GM12878 (cell line): ENCODE measurements at regions not wholly inside any gene's neighbourhood (a gene's known extent, or its start where the extent isn't known, plus 50 kb on each side); places are given as distances from the start of the nearest gene placed in this dataset.

Source experiments
- ATAC-seq: fragments of 200-7000 bp; cut with Tn5 transposase; 3 replicates; pipeline ENCODE4 v1.9.1; 2020; ENCODE audit warnings: mild to moderate bottlenecking, moderate library complexity
- BruUV-seq: library from RNA; stranded (reverse); fragments of 400-500 nt; replicated peaks from 2 replicates; lab custom pipeline; 2021; lab: Mats Ljungman, UMichigan
- CTCF ChIA-PET: fragments of 300-600 bp; sonication (Branson Sonifier 250); formaldehyde crosslinking; extraction: SDS; loops from one replicate; lab custom pipeline; 2021; ENCODE audit warnings: inconsistent platforms; lab: Yijun Ruan, JAX
- POLR2A ChIA-PET: fragments of 350-600 bp; formaldehyde crosslinking; extraction: SDS; loops from one replicate; lab custom pipeline; 2021; ENCODE audit warnings: inconsistent platforms; lab: Charles Lee
- RAD21 ChIA-PET: fragments of 300-600 bp; sonication (Branson Sonifier 250); formaldehyde crosslinking; loops from one replicate; lab custom pipeline; 2023; ENCODE audit warnings: antibody characterized with exemption; ENCODE audit not compliant: unreplicated experiment; lab: Charles Lee
- SMC1A ChIA-PET: fragments of 300-600 bp; sonication (Branson Sonifier 250); formaldehyde crosslinking; loops from one replicate; lab custom pipeline; 2023; ENCODE audit not compliant: unreplicated experiment, uncharacterized antibody; lab: Charles Lee
- DNase-seq: peaks from one replicate; pipeline ENCODE4 v3.0.0-alpha.2; 2011; ENCODE audit warnings: low read depth, low spot score
- FAIRE-seq: peaks from 3 replicates; lab custom pipeline; 2011; peaks lifted over from hg19 to GRCh38; lab: Jason Lieb, UNC
- H2AFZ ChIP-seq: 2 replicates; pipeline ENCODE4 v1.6.0; 2011; ENCODE audit warnings: low read depth, low read length, control low read depth; ENCODE audit not compliant: control insufficient read depth
- H3K27ac ChIP-seq: 2 replicates; pipeline ENCODE4 v1.5.1; 2011; ENCODE audit warnings: control low read depth; ENCODE audit not compliant: control insufficient read depth, insufficient read depth
- H3K27me3 ChIP-seq, 2 experiments: replicated peaks in 1 of 2; 2 replicates each; pipeline versions ENCODE4 v1.6.0 to v1.6.1; 2011; ENCODE audit warnings: low read length in 1 of 2; ENCODE audit not compliant: control insufficient read depth in 2 of 2, insufficient read depth in 2 of 2
- H3K36me3 ChIP-seq, 2 experiments: 2 replicates each; pipeline ENCODE4 v1.5.1; 2011; ENCODE audit warnings: low read length in 1 of 2; ENCODE audit not compliant: control insufficient read depth in 2 of 2, insufficient read depth in 2 of 2
- H3K4me1 ChIP-seq: 2 replicates; pipeline ENCODE4 v1.6.1; 2011; ENCODE audit warnings: mild to moderate bottlenecking, low read length, moderate library complexity, mixed read lengths; ENCODE audit not compliant: control insufficient read depth, insufficient read depth
- H3K4me2 ChIP-seq: 2 replicates; pipeline ENCODE4 v1.6.0; 2011; ENCODE audit warnings: control low read depth; ENCODE audit not compliant: control insufficient read depth, insufficient read depth
- H3K4me3 ChIP-seq: fragments of 200-600 bp; sonication (generic); 2 replicates; pipeline ENCODE4 v1.5.1; 2016
- H3K79me2 ChIP-seq: 2 replicates; pipeline ENCODE4 v1.6.0; 2011; ENCODE audit warnings: low read length; ENCODE audit not compliant: control insufficient read depth, insufficient read depth
- H3K9ac ChIP-seq: 2 replicates; pipeline ENCODE4 v1.8.0; 2011; ENCODE audit warnings: low read length, control low read depth, mixed read lengths; ENCODE audit not compliant: control insufficient read depth, insufficient read depth
- H3K9me3 ChIP-seq: replicated peaks from 3 replicates; pipeline ENCODE4 v1.5.1; 2011; ENCODE audit warnings: mild to moderate bottlenecking, low read length; ENCODE audit not compliant: control insufficient read depth, insufficient read depth
- H4K20me1 ChIP-seq: 2 replicates; pipeline ENCODE4 v1.6.0; 2011; ENCODE audit not compliant: control insufficient read depth, insufficient read depth
- BCL11A ChIP-seq: IDR thresholded peaks from 2 replicates; pipeline ENCODE4 v1.6.1; 2011; ENCODE audit warnings: low read depth, low read length
- EZH2 ChIP-seq: IDR thresholded peaks from 2 replicates; pipeline ENCODE4 v1.6.1; 2012; ENCODE audit warnings: low read depth, mild to moderate bottlenecking, control low read depth, inconsistent platforms, low read length, borderline replicate concordance; ENCODE audit not compliant: control insufficient read depth
- FOS ChIP-seq: IDR thresholded peaks from 3 replicates; pipeline ENCODE4 v1.6.1; 2011; ENCODE audit warnings: borderline replicate concordance; ENCODE audit not compliant: insufficient read length; ENCODE audit errors: extremely low read depth
- KDM1A ChIP-seq: fragments of 200-600 bp; sonication (generic); IDR thresholded peaks from 2 replicates; pipeline ENCODE4 v1.6.1; 2016; ENCODE audit warnings: borderline replicate concordance
- KLF5 ChIP-seq: fragments of 450-650 bp; IDR thresholded peaks from 2 replicates; pipeline ENCODE4 v1.6.1; 2014; ENCODE audit warnings: mild to moderate bottlenecking; ENCODE audit not compliant: partially characterized antibody
- LARP7 ChIP-seq: fragments of 450-650 bp; IDR thresholded peaks from 2 replicates; pipeline ENCODE4 v1.6.1; 2017; ENCODE audit warnings: mild to moderate bottlenecking
- MEF2B ChIP-seq: fragments of 450-650 bp; IDR thresholded peaks from 2 replicates; pipeline ENCODE4 v1.6.1; 2018; ENCODE audit warnings: mild to moderate bottlenecking, moderate library complexity; ENCODE audit not compliant: partially characterized antibody, poor library complexity, severe bottlenecking
- NR2C2 ChIP-seq: IDR thresholded peaks from 2 replicates; pipeline ENCODE4 v1.6.1; 2011; ENCODE audit warnings: borderline replicate concordance, low read depth; ENCODE audit not compliant: control insufficient read depth, insufficient read length
- NRF1 ChIP-seq: conservative IDR thresholded peaks from 2 replicates; pipeline ENCODE4 v1.6.1; 2011; ENCODE audit warnings: mild to moderate bottlenecking, low read depth, low read length, improper control_type of control experiment
- POLR2AphosphoS2 ChIP-seq: IDR thresholded peaks from 2 replicates; pipeline ENCODE4 v1.6.1; 2011; ENCODE audit warnings: low read depth, mild to moderate bottlenecking, low read length, improper control_type of control experiment, moderate library complexity
- RAD21 ChIP-seq: IDR thresholded peaks from 2 replicates; pipeline ENCODE4 v1.6.1; 2011; ENCODE audit warnings: mild to moderate bottlenecking, low read depth, low read length, moderate library complexity; ENCODE audit not compliant: insufficient read depth
- RBBP5 ChIP-seq: fragments of 200-600 bp; sonication (generic); conservative IDR thresholded peaks from 2 replicates; pipeline ENCODE4 v1.6.1; 2016
- SMAD1 ChIP-seq: fragments of 450-650 bp; IDR thresholded peaks from 2 replicates; pipeline ENCODE4 v1.6.1; 2018; ENCODE audit warnings: mild to moderate bottlenecking, low read depth; ENCODE audit not compliant: partially characterized antibody
- YY1 ChIP-seq: IDR thresholded peaks from 2 replicates; pipeline ENCODE4 v1.6.1; 2011; ENCODE audit warnings: low read depth, mild to moderate bottlenecking, low read length
- ZNF622 ChIP-seq: fragments of 450-650 bp; IDR thresholded peaks from 2 replicates; pipeline ENCODE4 v1.6.1; 2017; ENCODE audit warnings: mild to moderate bottlenecking, inconsistent platforms
- WGBS: methylation state at CpG from one replicate; pipeline ENCODE4 v1.1.6; 2016; ENCODE audit warnings: low lambda C conversion rate; ENCODE audit not compliant: insufficient replicate concordance, insufficient coverage; ENCODE audit errors: missing lambda C conversion rate; 5-methylcytosine and 5-hydroxymethylcytosine counted together
- in situ Hi-C: fragments of 300-500 bp; cut with MboI; formaldehyde crosslinking; loops from 9 replicates; pipeline ENCODE4 v1.14.3; 2018; ENCODE audit warnings: mixed read lengths
- intact Hi-C: fragments of 100-400 bp; cut with micrococcal nuclease; formaldehyde crosslinking; loops from one replicate; pipeline ENCODE4 v1.14.2; 2022; ENCODE audit not compliant: unreplicated experiment
- TF ChIP-seq, protein P1 (sequence below): IDR thresholded peaks from 2 replicates; pipeline ENCODE4 v1.6.1; 2011; ENCODE audit warnings: low read depth, mild to moderate bottlenecking, low read length, moderate library complexity, borderline replicate concordance; ENCODE audit errors: extremely low read depth
- TF ChIP-seq, protein P2 (sequence below): fragments of 150-350 bp; IDR thresholded peaks from 2 replicates; pipeline ENCODE4 v1.6.1; 2014; ENCODE audit warnings: mild to moderate bottlenecking, low read depth, low read length
- TF ChIP-seq, protein P3 (sequence below): fragments of 450-650 bp; IDR thresholded peaks from 2 replicates; pipeline ENCODE4 v1.6.1; 2017; ENCODE audit warnings: mild to moderate bottlenecking
- TF ChIP-seq, protein P4 (sequence below): fragments of 450-650 bp; IDR thresholded peaks from 2 replicates; pipeline ENCODE4 v1.6.1; 2014; ENCODE audit warnings: mild to moderate bottlenecking
- TF ChIP-seq, protein P5 (sequence below): fragments of 450-650 bp; IDR thresholded peaks from 2 replicates; pipeline ENCODE4 v1.6.1; 2017; ENCODE audit warnings: low read depth, mild to moderate bottlenecking, moderate library complexity

DNA sequence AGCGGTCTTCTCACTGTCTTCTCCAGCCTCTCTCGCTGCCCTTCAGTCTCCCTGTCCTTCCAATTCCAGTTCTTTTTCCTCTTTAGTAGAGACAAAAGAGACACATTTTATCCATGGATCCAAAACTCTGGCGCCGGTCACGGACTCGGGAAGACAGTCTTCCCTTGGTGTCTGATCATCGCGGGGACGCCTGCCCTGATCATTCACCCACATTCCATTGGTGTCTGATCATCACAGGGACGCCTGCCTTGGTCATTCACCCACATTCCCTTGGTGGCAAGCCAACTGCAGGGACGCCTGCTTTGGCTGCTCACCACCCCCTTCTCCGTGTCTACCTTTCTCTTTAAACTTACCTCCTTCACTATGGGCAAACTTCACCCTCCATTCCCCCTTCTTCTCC, 619.5 kb downstream of the RERGL start:
- Histone ChIP-seq H3K4me3 (no peak overlapping the region), H3K9me3 (no peaks in the 10 kb centered on the region), H3K36me3 (no peaks in the 10 kb centered on the region), H3K4me2 (no peak overlapping the region), H3K4me1 (no peaks in the 10 kb centered on the region), H3K27me3 (no peaks in the 10 kb centered on the region), H3K27ac (no peak overlapping the region), H3K79me2 (no peaks in the 10 kb centered on the region), H2AFZ (no peak overlapping the region), H3K9ac (no peak overlapping the region), H4K20me1 (no peaks in the 10 kb centered on the region)
- SMC1A ChIA-PET, result no interaction called here
- ATAC-seq (no peak), FAIRE-seq (no peak), DNase-seq (no peak)
- intact Hi-C loops (no loop called here), in situ Hi-C loops (no loop called here)
- TF ChIP-seq, protein P1, sequence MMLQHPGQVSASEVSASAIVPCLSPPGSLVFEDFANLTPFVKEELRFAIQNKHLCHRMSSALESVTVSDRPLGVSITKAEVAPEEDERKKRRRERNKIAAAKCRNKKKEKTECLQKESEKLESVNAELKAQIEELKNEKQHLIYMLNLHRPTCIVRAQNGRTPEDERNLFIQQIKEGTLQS, result no peak
- TF ChIP-seq FOS, result no peak
- TF ChIP-seq, protein P2, sequence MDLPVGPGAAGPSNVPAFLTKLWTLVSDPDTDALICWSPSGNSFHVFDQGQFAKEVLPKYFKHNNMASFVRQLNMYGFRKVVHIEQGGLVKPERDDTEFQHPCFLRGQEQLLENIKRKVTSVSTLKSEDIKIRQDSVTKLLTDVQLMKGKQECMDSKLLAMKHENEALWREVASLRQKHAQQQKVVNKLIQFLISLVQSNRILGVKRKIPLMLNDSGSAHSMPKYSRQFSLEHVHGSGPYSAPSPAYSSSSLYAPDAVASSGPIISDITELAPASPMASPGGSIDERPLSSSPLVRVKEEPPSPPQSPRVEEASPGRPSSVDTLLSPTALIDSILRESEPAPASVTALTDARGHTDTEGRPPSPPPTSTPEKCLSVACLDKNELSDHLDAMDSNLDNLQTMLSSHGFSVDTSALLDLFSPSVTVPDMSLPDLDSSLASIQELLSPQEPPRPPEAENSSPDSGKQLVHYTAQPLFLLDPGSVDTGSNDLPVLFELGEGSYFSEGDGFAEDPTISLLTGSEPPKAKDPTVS, result no peak
- TF ChIP-seq, protein P3, sequence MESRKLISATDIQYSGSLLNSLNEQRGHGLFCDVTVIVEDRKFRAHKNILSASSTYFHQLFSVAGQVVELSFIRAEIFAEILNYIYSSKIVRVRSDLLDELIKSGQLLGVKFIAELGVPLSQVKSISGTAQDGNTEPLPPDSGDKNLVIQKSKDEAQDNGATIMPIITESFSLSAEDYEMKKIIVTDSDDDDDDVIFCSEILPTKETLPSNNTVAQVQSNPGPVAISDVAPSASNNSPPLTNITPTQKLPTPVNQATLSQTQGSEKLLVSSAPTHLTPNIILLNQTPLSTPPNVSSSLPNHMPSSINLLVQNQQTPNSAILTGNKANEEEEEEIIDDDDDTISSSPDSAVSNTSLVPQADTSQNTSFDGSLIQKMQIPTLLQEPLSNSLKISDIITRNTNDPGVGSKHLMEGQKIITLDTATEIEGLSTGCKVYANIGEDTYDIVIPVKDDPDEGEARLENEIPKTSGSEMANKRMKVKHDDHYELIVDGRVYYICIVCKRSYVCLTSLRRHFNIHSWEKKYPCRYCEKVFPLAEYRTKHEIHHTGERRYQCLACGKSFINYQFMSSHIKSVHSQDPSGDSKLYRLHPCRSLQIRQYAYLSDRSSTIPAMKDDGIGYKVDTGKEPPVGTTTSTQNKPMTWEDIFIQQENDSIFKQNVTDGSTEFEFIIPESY, result no peak
- no peak for TF ChIP-seq RBBP5
- TF ChIP-seq MEF2B, result no peak
- TF ChIP-seq KDM1A, result no peak
- no peak for TF ChIP-seq KLF5
- TF ChIP-seq LARP7, result no peak
- TF ChIP-seq, protein P4, sequence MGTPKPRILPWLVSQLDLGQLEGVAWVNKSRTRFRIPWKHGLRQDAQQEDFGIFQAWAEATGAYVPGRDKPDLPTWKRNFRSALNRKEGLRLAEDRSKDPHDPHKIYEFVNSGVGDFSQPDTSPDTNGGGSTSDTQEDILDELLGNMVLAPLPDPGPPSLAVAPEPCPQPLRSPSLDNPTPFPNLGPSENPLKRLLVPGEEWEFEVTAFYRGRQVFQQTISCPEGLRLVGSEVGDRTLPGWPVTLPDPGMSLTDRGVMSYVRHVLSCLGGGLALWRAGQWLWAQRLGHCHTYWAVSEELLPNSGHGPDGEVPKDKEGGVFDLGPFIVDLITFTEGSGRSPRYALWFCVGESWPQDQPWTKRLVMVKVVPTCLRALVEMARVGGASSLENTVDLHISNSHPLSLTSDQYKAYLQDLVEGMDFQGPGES, result no peak
- TF ChIP-seq NR2C2, result no peak
- no peak for TF ChIP-seq RAD21
- no peak for TF ChIP-seq EZH2
- TF ChIP-seq ZNF622, result no peak
- no peak for TF ChIP-seq BCL11A
- no peak for TF ChIP-seq SMAD1
- no peak for TF ChIP-seq NRF1
- TF ChIP-seq, protein P5, sequence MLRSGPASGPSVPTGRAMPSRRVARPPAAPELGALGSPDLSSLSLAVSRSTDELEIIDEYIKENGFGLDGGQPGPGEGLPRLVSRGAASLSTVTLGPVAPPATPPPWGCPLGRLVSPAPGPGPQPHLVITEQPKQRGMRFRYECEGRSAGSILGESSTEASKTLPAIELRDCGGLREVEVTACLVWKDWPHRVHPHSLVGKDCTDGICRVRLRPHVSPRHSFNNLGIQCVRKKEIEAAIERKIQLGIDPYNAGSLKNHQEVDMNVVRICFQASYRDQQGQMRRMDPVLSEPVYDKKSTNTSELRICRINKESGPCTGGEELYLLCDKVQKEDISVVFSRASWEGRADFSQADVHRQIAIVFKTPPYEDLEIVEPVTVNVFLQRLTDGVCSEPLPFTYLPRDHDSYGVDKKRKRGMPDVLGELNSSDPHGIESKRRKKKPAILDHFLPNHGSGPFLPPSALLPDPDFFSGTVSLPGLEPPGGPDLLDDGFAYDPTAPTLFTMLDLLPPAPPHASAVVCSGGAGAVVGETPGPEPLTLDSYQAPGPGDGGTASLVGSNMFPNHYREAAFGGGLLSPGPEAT, result no peak
- TF ChIP-seq YY1, result no peak
- TF ChIP-seq POLR2AphosphoS2, result no peak
- RAD21 ChIA-PET, result no interaction called here
- CTCF ChIA-PET, result no interaction called here
- no TSS peak for BruUV-seq
- POLR2A ChIA-PET, result no interaction called here
- 70% methylated on average over 12 of the region's 12 CpGs for WGBS
